EH (cell line): ENCODE measurements at regions not wholly inside any gene's neighbourhood (a gene's known extent, or its start where the extent isn't known, plus 50 kb on each side); places are given as distances from the start of the nearest gene placed in this dataset.

Experiments
- DNase-seq: peaks from one replicate; pipeline ENCODE4 v3.0.0-alpha.2; 2015; ENCODE audit warnings: low read depth

GRCh38 chr20:16174311-16174710, 398.9 kb downstream of the KIF16B start:
- no peak for DNase-seq

GRCh38 chr20:16173044-16173443, 400.2 kb downstream of the KIF16B start:
- no peak for DNase-seq

GRCh38 chr20:16171180-16171579, 402.1 kb downstream of the KIF16B start:
- no peak for DNase-seq

- no peak for DNase-seq
These were observed 402.8 kb downstream of the KIF16B start for GRCh38 chr20:16170406-16170971.

GRCh38 chr20:16167423-16168130, 405.7 kb downstream of the KIF16B start:
- DNase-seq: no peak

- no peak for DNase-seq
These were observed 406.5 kb downstream of the KIF16B start for GRCh38 chr20:16166737-16167136.

GRCh38 chr20:16158976-16159286, 414.3 kb downstream of the KIF16B start:
- DNase-seq: no peak

- DNase-seq: no peak
These were observed 414.9 kb downstream of the KIF16B start for GRCh38 chr20:16158090-16158975.

GRCh38 chr20:16147916-16148315, 425.3 kb downstream of the KIF16B start:
- DNase-seq: no peak

GRCh38 chr20:16147216-16147615, 426.0 kb downstream of the KIF16B start:
- DNase-seq: no peak

GRCh38 chr20:16145919-16146318, 427.3 kb downstream of the KIF16B start:
- DNase-seq: no peak

- no peak for DNase-seq
These were observed 429.7 kb downstream of the KIF16B start for GRCh38 chr20:16143596-16143995.

GRCh38 chr20:16135630-16136029, 437.6 kb downstream of the KIF16B start:
- no peak for DNase-seq

GRCh38 chr20:16132036-16132798, 441.0 kb downstream of the KIF16B start:
- DNase-seq: no peak

- no peak for DNase-seq
These were observed 443.8 kb downstream of the KIF16B start for GRCh38 chr20:16129411-16129810.

- no peak for DNase-seq
These were observed 444.6 kb downstream of the KIF16B start for GRCh38 chr20:16128538-16129106.

- DNase-seq: peak; percentile 30
These were observed 447.4 kb downstream of the KIF16B start for GRCh38 chr20:16125816-16126215.

GRCh38 chr20:16124911-16125776, 448.1 kb downstream of the KIF16B start:
- no peak for DNase-seq

- no peak for DNase-seq
These were observed 448.8 kb downstream of the KIF16B start for GRCh38 chr20:16124491-16124890.

GRCh38 chr20:16123623-16124022, 449.6 kb downstream of the KIF16B start:
- DNase-seq: no peak

- no peak for DNase-seq
These were observed 453.3 kb downstream of the KIF16B start for GRCh38 chr20:16119909-16120308.
